Testis (tissue), 2 donors: ENCODE measurements at regions not wholly inside any gene's neighbourhood (a gene's known extent, or its start where the extent isn't known, plus 50 kb on each side); places are given as distances from the start of the nearest gene placed in this dataset.

Experiments
- DNase-seq: peaks from one replicate; pipeline ENCODE4 v3.0.0-alpha.2; 2019
- H3K27ac ChIP-seq, 2 donors: fragments of 200-600 bp; sonication (generic); one replicate each; pipeline ENCODE4 v1.5.1; 2019
- H3K27me3 ChIP-seq: fragments of 200-600 bp; sonication (generic); one replicate; pipeline ENCODE4 v1.5.1; 2019
- H3K36me3 ChIP-seq: fragments of 200-600 bp; sonication (generic); one replicate; pipeline ENCODE4 v1.5.1; 2017; ENCODE audit warnings: low read depth; ENCODE audit errors: missing control alignments
- H3K4me1 ChIP-seq: fragments of 200-600 bp; sonication (generic); one replicate; pipeline ENCODE4 v1.5.1; 2019
- H3K4me3 ChIP-seq, 2 donors: fragments of 200-600 bp; sonication (generic); one replicate each; pipeline ENCODE4 v1.5.1; 2017 to 2019
- H3K9me3 ChIP-seq: fragments of 200-600 bp; sonication (generic); one replicate; pipeline ENCODE4 v1.5.1; 2017
- POLR2A ChIP-seq: fragments of 450-650 bp; IDR thresholded peaks from one replicate; pipeline ENCODE4 v1.6.1; 2017; ENCODE audit warnings: antibody characterized with exemption, mild to moderate bottlenecking, moderate library complexity
- WGBS, 2 donors: methylation state at CpG; one replicate each; pipeline ENCODE4 v1.1.5; 2018; 5-methylcytosine and 5-hydroxymethylcytosine counted together
- intact Hi-C: fragments of 100-400 bp; cut with DNase I; formaldehyde crosslinking; loops from one replicate; pipeline ENCODE4 v1.15.1; 2023; ENCODE audit warnings: low total_unique reads
- TF ChIP-seq, protein P1 (sequence below), 3 experiments: fragments of 450-650 bp in 2 of 3; fragments of 200-600 bp in 1 of 3; sonication (generic) in 1 of 3; IDR thresholded peaks; one replicate each; pipeline ENCODE4 v1.5.1; 2016 to 2019; ENCODE audit warnings: antibody characterized with exemption in 3 of 3, mild to moderate bottlenecking in 2 of 3, moderate library complexity in 1 of 3

DNA sequence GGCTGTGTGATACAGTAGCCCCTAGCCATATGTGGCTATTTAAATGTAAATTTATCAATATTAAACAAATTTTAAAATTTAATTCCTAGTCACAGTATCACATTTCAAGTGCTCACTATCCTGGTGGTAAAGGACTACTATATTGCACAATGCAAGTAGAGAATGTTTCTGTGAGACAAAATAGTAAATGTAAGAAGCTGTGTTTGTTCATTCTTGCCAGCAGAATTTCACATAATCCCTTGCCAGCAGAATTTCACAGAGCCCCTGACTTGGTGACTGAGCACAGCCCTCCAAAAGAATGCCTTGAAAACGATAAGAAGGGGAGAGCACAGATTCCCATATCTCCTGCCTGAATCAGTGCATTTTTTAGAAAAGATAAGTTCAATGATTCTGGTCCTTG is 75.9 kb upstream of the SELENOP start:
- H3K27me3 ChIP-seq = no peaks in the 10 kb centered on the region
- no peaks in the 10 kb centered on the region for H3K4me1 ChIP-seq
- H3K9me3 ChIP-seq = no peaks in the 10 kb centered on the region
- H3K4me3 ChIP-seq = no peak overlapping the region
- no peak overlapping the region for H3K27ac ChIP-seq
- DNase-seq = no peak
- intact Hi-C loops = no loop called here
- no peaks in the 10 kb centered on the region for H3K36me3 ChIP-seq
- TF ChIP-seq POLR2A = no peak
- TF ChIP-seq, protein P1, sequence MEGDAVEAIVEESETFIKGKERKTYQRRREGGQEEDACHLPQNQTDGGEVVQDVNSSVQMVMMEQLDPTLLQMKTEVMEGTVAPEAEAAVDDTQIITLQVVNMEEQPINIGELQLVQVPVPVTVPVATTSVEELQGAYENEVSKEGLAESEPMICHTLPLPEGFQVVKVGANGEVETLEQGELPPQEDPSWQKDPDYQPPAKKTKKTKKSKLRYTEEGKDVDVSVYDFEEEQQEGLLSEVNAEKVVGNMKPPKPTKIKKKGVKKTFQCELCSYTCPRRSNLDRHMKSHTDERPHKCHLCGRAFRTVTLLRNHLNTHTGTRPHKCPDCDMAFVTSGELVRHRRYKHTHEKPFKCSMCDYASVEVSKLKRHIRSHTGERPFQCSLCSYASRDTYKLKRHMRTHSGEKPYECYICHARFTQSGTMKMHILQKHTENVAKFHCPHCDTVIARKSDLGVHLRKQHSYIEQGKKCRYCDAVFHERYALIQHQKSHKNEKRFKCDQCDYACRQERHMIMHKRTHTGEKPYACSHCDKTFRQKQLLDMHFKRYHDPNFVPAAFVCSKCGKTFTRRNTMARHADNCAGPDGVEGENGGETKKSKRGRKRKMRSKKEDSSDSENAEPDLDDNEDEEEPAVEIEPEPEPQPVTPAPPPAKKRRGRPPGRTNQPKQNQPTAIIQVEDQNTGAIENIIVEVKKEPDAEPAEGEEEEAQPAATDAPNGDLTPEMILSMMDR (IDR thresholded peaks at IDR 0.05) = no peak
- WGBS, 2 donors = 22 to 37% methylated on average over 1 of the region's 1 CpG

DNA sequence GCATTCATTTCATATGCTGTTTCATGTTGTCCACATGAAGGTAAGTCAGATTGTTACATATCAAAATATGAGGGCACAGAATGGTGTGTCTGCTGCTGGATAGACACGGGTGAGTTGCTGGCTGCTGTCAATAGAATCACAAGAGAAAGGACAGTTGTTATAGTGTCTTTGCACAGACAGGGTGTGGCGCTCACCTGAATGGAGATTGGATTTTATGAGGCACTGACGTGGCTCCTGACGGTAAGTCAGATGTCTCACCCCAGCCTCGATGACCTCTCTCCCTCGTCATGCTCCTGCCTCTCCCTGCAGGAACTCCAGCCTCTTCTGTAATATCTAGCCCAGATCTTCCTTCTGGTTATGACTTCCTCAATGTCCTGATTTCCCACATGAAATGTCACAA is 75.4 kb upstream of the SELENOP start:
- no peak for TF ChIP-seq POLR2A
- TF ChIP-seq, protein P1 (IDR thresholded peaks at IDR 0.05) = no peak
- no peaks in the 10 kb centered on the region for H3K4me1 ChIP-seq
- H3K27ac ChIP-seq = no peak overlapping the region
- H3K4me3 ChIP-seq = no peak overlapping the region
- intact Hi-C loops = no loop called here
- no peak for DNase-seq
- no peaks in the 10 kb centered on the region for H3K36me3 ChIP-seq
- 88 to 89% methylated on average over 6 of the region's 6 CpGs for WGBS, 2 donors
- no peaks in the 10 kb centered on the region for H3K27me3 ChIP-seq
- no peaks in the 10 kb centered on the region for H3K9me3 ChIP-seq

DNA sequence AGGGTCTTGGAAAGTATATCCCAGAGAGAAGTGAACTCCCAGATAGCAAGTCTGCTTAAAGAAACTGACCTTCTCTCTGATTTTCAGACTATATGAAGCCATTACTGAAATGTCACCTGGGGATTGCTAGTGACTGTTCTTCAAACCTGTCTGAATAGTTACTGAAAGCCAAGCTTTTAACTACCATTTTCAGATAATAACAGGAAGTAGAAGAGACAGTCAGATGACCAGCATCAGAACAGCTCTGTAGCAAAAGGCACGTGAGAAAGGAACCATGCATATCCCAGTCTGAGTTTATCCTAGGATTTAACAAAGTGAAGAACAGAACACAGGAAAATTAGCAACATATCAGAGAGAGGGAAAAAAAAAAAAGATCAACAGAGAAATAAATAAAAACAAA is 74.9 kb upstream of the SELENOP start:
- Histone ChIP-seq H3K9me3 (no peaks in the 10 kb centered on the region), H3K4me1 (no peaks in the 10 kb centered on the region), H3K36me3 (no peaks in the 10 kb centered on the region), H3K27me3 (no peaks in the 10 kb centered on the region), H3K27ac (no peak overlapping the region), H3K4me3 (no peak overlapping the region)
- TF ChIP-seq POLR2A = no peak
- TF ChIP-seq, protein P1 (IDR thresholded peaks at IDR 0.05) = no peak
- no peak for DNase-seq
- WGBS, 2 donors = 56 to 84% methylated on average over 1 of the region's 1 CpG
- intact Hi-C loops = no loop called here

DNA sequence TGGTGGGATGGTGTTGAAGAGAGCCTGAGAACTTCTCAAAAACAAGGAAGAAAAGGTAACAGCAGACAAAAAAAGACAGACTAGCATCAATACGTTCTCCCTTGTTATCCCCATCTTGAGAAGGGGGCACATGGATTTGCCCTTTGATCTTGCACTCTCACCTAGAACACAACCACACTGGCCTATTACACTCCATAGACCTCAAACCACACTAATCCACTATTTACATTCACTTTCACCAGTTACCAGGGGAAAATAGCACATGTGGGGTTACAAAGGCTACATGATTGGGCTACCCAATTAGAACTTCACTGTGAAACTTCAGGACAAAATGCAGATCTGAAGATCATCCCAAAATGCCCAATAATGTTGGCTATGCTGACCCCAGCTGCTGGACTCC is 72.6 kb upstream of the SELENOP start:
- no peak for TF ChIP-seq POLR2A
- TF ChIP-seq, protein P1 (IDR thresholded peaks at IDR 0.05) = no peak
- 89 to 100% methylated on average over 1 of the region's 1 CpG for WGBS, 2 donors
- no peaks in the 10 kb centered on the region for H3K27me3 ChIP-seq
- no peaks in the 10 kb centered on the region for H3K36me3 ChIP-seq
- H3K4me3 ChIP-seq = no peak overlapping the region
- H3K4me1 ChIP-seq = no peaks in the 10 kb centered on the region
- intact Hi-C loops = no loop called here
- no peak for DNase-seq
- H3K9me3 ChIP-seq = no peaks in the 10 kb centered on the region
- no peak overlapping the region for H3K27ac ChIP-seq

DNA sequence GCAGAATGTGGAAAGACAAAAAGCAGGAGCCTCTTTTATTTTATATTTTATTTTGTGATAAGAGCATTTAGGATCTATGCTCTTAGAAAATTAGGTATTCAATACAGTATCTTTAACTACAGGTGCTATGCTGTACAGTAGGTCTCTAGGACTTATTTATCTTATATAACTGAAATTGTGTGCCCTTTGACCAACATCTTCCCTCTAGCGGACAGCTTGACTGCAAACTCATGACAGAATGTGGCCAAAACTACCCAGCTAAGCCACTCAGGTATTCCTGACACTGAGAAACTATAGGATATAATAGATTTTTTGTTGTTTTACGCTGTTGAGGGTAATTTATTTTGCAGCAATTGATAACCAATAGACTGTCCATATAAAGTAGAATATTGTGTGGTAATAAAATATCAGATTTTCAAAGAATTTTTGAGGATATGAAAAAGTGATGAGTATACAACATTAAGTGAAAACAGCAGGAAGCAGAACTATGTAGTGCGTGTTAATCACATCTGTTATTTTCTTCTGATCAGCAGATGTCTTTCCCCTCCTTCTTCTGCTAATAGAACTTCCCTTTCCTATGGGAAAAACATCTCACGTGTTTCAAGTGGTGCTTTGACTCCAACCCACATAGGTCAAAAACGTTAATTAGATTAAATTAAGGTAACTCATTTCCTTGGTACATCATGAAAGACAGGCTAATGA is 69.9 kb upstream of the SELENOP start:
- no peak for TF ChIP-seq POLR2A
- TF ChIP-seq, protein P1 (IDR thresholded peaks at IDR 0.05) = no peak
- Histone ChIP-seq H3K4me3 (no peak overlapping the region), H3K27ac (no peak overlapping the region), H3K9me3 (no peaks in the 10 kb centered on the region), H3K27me3 (no peaks in the 10 kb centered on the region), H3K36me3 (no peaks in the 10 kb centered on the region), H3K4me1 (no peaks in the 10 kb centered on the region)
- 79 to 81% methylated on average over 5 of the region's 5 CpGs for WGBS, 2 donors
- intact Hi-C loops = no loop called here
- DNase-seq = no peak
